Ishikawa (cell line): ENCODE measurements at regions not wholly inside any gene's neighbourhood (a gene's known extent, or its start where the extent isn't known, plus 50 kb on each side); places are given as distances from the start of the nearest gene placed in this dataset.

Experiments used
- CEBPB ChIP-seq: IDR thresholded peaks from 2 replicates; pipeline ENCODE4 v1.6.1; 2012
- CREB1 ChIP-seq: IDR thresholded peaks from 2 replicates; pipeline ENCODE4 v1.6.1; 2012; ENCODE audit warnings: low read depth
- EP300 ChIP-seq: IDR thresholded peaks from 2 replicates; pipeline ENCODE4 v1.6.1; 2012; ENCODE audit warnings: borderline replicate concordance
- FOXM1 ChIP-seq: IDR thresholded peaks from 2 replicates; pipeline ENCODE4 v1.6.1; 2012; ENCODE audit warnings: low read depth, borderline replicate concordance
- RAD21 ChIP-seq: IDR thresholded peaks from 2 replicates; pipeline ENCODE4 v1.6.1; 2012; ENCODE audit warnings: low read depth
- REST ChIP-seq: IDR thresholded peaks from 2 replicates; pipeline ENCODE4 v1.6.1; 2012; ENCODE audit warnings: low read depth, mild to moderate bottlenecking
- TAF1 ChIP-seq: IDR thresholded peaks from 2 replicates; pipeline ENCODE4 v1.6.1; 2012; ENCODE audit warnings: low read depth, mild to moderate bottlenecking
- TCF12 ChIP-seq: IDR thresholded peaks from 2 replicates; pipeline ENCODE4 v1.6.1; 2012; ENCODE audit warnings: low read depth
- YY1 ChIP-seq: IDR thresholded peaks from 2 replicates; pipeline ENCODE4 v1.6.1; 2012; ENCODE audit warnings: low read depth
- TF ChIP-seq, protein P1 (sequence below): IDR thresholded peaks from 2 replicates; pipeline ENCODE4 v1.6.1; 2012
- TF ChIP-seq, protein P2 (sequence below): IDR thresholded peaks from 2 replicates; pipeline ENCODE4 v1.6.1; 2012

DNA sequence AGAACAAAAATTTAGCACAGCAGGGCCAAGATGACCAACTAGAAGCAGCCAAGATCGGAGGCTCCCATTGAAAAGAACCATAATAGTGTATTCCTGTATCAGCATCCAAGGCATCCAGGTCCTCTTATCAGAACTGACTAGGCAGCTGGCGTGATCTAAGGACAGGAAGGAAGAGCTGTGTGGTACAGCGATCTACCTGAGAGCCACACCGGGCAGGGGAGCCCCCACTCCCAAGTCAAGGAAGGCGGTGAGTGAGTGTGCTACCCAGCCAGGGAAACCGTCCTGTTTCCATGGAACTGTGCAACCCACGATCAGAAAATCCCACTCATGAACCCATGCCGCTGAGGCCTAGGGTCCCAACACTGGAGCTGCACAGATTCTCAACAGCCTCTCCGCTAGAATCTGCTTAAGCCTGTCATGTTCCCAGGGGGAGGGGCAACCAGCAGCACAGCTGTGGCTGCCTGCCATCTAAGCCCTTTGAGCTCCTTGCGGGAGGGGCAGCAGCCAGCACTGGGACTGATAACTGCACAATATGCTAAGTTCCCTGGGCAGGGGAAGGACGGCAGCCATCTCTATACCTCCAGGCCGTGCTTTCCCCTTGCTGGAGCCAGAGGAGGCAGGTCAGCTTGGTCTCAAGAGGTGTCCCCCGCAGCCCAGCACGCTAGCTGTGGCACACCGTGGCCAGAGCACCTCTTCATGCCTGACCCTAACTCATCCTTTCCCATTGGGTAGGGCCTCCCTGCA lies 213.0 kb upstream of the SMIM30 start:
- TF ChIP-seq REST (no peak), FOXM1 (no peak), YY1 (no peak), CREB1 (no peak), RAD21 (no peak), EP300 (no peak), CEBPB (no peak), TAF1 (no peak), TCF12 (no peak)
- TF ChIP-seq, protein P1, sequence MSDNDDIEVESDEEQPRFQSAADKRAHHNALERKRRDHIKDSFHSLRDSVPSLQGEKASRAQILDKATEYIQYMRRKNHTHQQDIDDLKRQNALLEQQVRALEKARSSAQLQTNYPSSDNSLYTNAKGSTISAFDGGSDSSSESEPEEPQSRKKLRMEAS: no peak
- TF ChIP-seq, protein P2, sequence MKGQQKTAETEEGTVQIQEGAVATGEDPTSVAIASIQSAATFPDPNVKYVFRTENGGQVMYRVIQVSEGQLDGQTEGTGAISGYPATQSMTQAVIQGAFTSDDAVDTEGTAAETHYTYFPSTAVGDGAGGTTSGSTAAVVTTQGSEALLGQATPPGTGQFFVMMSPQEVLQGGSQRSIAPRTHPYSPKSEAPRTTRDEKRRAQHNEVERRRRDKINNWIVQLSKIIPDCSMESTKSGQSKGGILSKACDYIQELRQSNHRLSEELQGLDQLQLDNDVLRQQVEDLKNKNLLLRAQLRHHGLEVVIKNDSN: no peak
